ENCODE measurements at regions not wholly inside any gene's neighbourhood (a gene's known extent, or its start where the extent isn't known, plus 50 kb on each side); places are given as distances from the start of the nearest gene placed in this dataset.

DNA sequence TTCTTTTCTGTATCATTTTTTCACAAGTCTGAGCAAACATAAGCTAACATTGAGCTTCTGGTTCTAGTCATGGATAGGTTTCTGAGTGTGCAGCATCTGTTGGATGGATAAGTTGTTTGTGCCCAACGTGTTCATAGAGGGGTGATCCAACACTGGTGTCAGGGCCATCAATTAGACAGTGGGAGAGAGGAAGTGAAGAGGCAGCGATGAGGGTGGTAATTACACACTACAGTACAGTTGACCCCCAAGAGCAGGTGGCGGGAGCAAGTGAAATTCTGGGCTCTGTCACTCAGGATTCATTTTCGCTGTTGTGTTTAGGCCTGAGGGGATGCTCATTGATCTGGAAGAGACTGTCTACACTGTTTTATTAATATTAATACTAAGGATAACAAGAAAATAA, 180.0 kb upstream of the CXCR4 start:
- Histone ChIP-seq H3K9me3 (ENCODE audit: control insufficient read depth, low read length) (no peaks in the 10 kb centered on the region), H3K27me3 (ENCODE audit: control insufficient read depth, insufficient read depth, low read length, poor library complexity, severe bottlenecking) (no peaks in the 10 kb centered on the region), H3K4me1 (ENCODE audit: control insufficient read depth, insufficient read depth, low read length) (no peaks in the 10 kb centered on the region), H3K27ac (ENCODE audit: low read depth, low read length) (no peak overlapping the region), H3K4me3 (ENCODE audit: low read length) (no peak overlapping the region), H3K36me3 (ENCODE audit: control insufficient read depth, insufficient read depth, low read length) (no peaks in the 10 kb centered on the region), H3K9ac (ENCODE audit: extremely low read depth, low read length, poor library complexity, severe bottlenecking) (no peak overlapping the region)
- peaks cover 4% of the 10 kb centered on the region for H3K4me1 Mint-ChIP-seq
- H3K4me3 Mint-ChIP-seq: no peak overlapping the region
- H3K27ac Mint-ChIP-seq: no peak overlapping the region
- no peaks in the 10 kb centered on the region for H3K9me3 Mint-ChIP-seq
- 89 to 94% methylated on average over 1 to 4 of the region's 4 CpGs for WGBS, 2 experiments (ENCODE audit: insufficient coverage in 1 of 2, insufficient read length in 1 of 2)
- TF ChIP-seq, protein P1, sequence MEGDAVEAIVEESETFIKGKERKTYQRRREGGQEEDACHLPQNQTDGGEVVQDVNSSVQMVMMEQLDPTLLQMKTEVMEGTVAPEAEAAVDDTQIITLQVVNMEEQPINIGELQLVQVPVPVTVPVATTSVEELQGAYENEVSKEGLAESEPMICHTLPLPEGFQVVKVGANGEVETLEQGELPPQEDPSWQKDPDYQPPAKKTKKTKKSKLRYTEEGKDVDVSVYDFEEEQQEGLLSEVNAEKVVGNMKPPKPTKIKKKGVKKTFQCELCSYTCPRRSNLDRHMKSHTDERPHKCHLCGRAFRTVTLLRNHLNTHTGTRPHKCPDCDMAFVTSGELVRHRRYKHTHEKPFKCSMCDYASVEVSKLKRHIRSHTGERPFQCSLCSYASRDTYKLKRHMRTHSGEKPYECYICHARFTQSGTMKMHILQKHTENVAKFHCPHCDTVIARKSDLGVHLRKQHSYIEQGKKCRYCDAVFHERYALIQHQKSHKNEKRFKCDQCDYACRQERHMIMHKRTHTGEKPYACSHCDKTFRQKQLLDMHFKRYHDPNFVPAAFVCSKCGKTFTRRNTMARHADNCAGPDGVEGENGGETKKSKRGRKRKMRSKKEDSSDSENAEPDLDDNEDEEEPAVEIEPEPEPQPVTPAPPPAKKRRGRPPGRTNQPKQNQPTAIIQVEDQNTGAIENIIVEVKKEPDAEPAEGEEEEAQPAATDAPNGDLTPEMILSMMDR (conservative IDR thresholded peaks at IDR 0.05): no peak
- H3K27me3 Mint-ChIP-seq (ENCODE audit: insufficient read depth): no peaks in the 10 kb centered on the region
- no peak for DNase-seq
- no peaks in the 10 kb centered on the region for H3K36me3 Mint-ChIP-seq (ENCODE audit: low read depth)

DNA sequence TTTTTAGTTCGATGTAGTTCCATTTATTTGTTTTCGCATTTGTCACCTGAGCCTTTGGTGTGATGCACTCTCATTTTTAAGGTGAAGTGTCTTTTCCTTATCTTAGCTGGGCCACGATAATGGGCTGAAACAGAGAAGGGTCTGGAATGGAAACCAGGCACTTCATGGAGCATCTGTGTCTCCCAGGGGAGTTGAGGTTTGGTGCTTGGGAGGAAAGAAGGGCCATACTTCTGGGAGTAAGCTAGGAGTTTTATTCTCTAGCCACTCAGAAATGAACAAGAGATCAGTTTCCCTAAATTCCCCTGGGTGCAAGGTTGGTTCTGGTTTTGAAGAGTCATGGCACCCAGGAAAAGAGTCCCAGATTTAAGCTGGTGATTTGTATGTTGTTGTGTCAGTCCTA, 179.4 kb upstream of the CXCR4 start:
- H3K9me3 ChIP-seq (ENCODE audit: control insufficient read depth, low read length): no peaks in the 10 kb centered on the region
- no peak overlapping the region for H3K4me3 ChIP-seq (ENCODE audit: low read length)
- H3K27me3 Mint-ChIP-seq (ENCODE audit: insufficient read depth): no peaks in the 10 kb centered on the region
- no peaks in the 10 kb centered on the region for H3K36me3 Mint-ChIP-seq (ENCODE audit: low read depth)
- no peak overlapping the region for H3K9ac ChIP-seq (ENCODE audit: extremely low read depth, low read length, poor library complexity, severe bottlenecking)
- 59 to 67% methylated on average over 3 of the region's 3 CpGs for WGBS, 2 experiments (ENCODE audit: insufficient coverage in 1 of 2, insufficient read length in 1 of 2)
- no peak overlapping the region for H3K4me3 Mint-ChIP-seq
- TF ChIP-seq, protein P1 (conservative IDR thresholded peaks at IDR 0.05): no peak
- no peak for DNase-seq
- H3K4me1 Mint-ChIP-seq: peaks cover 4% of the 10 kb centered on the region
- H3K27me3 ChIP-seq (ENCODE audit: control insufficient read depth, insufficient read depth, low read length, poor library complexity, severe bottlenecking): no peaks in the 10 kb centered on the region
- H3K27ac ChIP-seq (ENCODE audit: low read depth, low read length): no peak overlapping the region
- no peak overlapping the region for H3K27ac Mint-ChIP-seq
- H3K9me3 Mint-ChIP-seq: no peaks in the 10 kb centered on the region
- H3K4me1 ChIP-seq (ENCODE audit: control insufficient read depth, insufficient read depth, low read length): no peaks in the 10 kb centered on the region
- no peaks in the 10 kb centered on the region for H3K36me3 ChIP-seq (ENCODE audit: control insufficient read depth, insufficient read depth, low read length)

DNA sequence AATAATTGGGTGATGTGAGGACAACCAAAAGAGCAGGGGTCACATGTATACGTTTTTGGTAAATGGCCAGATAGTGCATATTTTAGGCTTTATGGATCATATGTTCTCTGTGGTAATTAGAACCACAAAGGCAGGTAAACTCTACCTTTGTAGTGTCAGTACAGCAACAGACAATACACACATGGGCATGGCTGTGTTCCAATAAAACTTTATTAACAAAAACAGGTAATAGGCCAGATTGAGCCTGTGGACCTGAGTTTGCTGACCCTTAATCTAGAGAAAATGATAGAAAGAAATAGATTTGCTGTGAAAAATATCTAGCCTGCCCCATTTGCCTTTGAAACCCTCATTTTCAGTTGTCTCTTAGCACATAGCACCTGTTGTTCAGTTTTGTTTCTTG, 177.2 kb upstream of the CXCR4 start:
- WGBS, 2 experiments (ENCODE audit: insufficient coverage in 1 of 2, insufficient read length in 1 of 2): 81 to 100% methylated on average over 1 of the region's 1 CpG

More for the DNA sequence above, 177.2 kb upstream of the CXCR4 start:
- H3K4me1 ChIP-seq (ENCODE audit: control insufficient read depth, insufficient read depth, low read length): no peaks in the 10 kb centered on the region
- H3K36me3 ChIP-seq (ENCODE audit: control insufficient read depth, insufficient read depth, low read length): no peaks in the 10 kb centered on the region
- H3K9ac ChIP-seq (ENCODE audit: extremely low read depth, low read length, poor library complexity, severe bottlenecking): no peak overlapping the region
- no peak overlapping the region for H3K27ac Mint-ChIP-seq
- TF ChIP-seq, protein P1 (conservative IDR thresholded peaks at IDR 0.05): no peak
- H3K9me3 ChIP-seq (ENCODE audit: control insufficient read depth, low read length): no peaks in the 10 kb centered on the region
- no peak for DNase-seq
- no peaks in the 10 kb centered on the region for H3K4me1 Mint-ChIP-seq
- no peaks in the 10 kb centered on the region for H3K27me3 Mint-ChIP-seq (ENCODE audit: insufficient read depth)
- no peak overlapping the region for H3K4me3 ChIP-seq (ENCODE audit: low read length)
- H3K27ac ChIP-seq (ENCODE audit: low read depth, low read length): no peak overlapping the region
- no peaks in the 10 kb centered on the region for H3K9me3 Mint-ChIP-seq
- no peaks in the 10 kb centered on the region for H3K27me3 ChIP-seq (ENCODE audit: control insufficient read depth, insufficient read depth, low read length, poor library complexity, severe bottlenecking)
- no peak overlapping the region for H3K4me3 Mint-ChIP-seq
- no peaks in the 10 kb centered on the region for H3K36me3 Mint-ChIP-seq (ENCODE audit: low read depth)
